Fibroblast of mammary gland (primary cell): ENCODE measurements at regions not wholly inside any gene's neighbourhood (a gene's known extent, or its start where the extent isn't known, plus 50 kb on each side); places are given as distances from the start of the nearest gene placed in this dataset.

ENCODE experiments used
- DNase-seq: peaks from one replicate; pipeline ENCODE4 v3.0.0-alpha.2; 2010; ENCODE audit warnings: low read depth
- H3K4me3 ChIP-seq: 2 replicates; pipeline ENCODE4 v1.5.1; 2011; ENCODE audit warnings: low read depth, mild to moderate bottlenecking, low read length, moderate library complexity; ENCODE audit not compliant: control insufficient read depth
- CTCF ChIP-seq: conservative IDR thresholded peaks from 2 replicates; pipeline ENCODE4 v1.5.1; 2011; ENCODE audit warnings: low read depth, low read length, inconsistent platforms; ENCODE audit not compliant: control insufficient read depth, insufficient read depth

DNA sequence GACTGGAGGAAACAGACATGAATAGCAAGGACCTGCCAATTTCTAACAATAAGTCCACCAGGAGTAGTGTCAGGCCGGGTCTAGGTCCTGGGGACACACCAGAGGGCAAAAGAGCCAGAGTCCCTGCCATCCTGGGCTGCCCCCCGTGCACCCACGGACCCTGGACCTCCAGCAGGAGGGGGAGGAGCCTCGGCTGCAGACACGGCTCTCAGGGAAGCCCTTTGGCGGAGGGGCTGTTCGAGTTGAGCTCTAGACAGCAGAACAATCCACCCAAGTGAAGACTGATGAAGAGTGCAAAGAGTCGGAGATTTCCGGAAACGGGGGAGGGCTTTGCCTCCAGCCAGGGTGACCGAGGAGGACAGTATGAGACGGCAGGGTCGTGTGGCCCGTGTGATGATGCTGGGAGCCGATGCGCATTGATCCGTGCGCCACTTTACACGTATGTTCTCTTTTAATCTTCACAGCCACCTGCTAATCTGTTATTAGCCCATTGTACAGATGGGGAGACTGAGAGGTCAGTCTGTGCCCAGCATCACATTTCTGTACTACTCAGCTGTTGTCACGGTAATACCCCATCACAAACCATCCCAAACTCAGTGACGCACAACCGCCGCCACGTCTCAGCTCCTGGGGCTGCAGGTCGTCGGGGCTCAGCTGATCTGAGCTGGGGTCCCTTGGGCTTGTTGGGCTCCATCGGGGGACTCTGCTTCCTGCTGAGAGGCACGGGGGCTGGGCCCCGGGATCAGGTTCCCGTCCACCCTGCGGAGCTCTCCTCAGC, 502.0 kb downstream of the PREX1 start:
- H3K4me3 ChIP-seq, result no peak overlapping the region
- TF ChIP-seq CTCF, result no peak
- no peak for DNase-seq

- no peak overlapping the region for H3K4me3 ChIP-seq
- no peak for TF ChIP-seq CTCF
- DNase-seq, result no peak
Observed at GRCh38 chr20:48324744-48325143, 503.1 kb downstream of the PREX1 start.

DNA sequence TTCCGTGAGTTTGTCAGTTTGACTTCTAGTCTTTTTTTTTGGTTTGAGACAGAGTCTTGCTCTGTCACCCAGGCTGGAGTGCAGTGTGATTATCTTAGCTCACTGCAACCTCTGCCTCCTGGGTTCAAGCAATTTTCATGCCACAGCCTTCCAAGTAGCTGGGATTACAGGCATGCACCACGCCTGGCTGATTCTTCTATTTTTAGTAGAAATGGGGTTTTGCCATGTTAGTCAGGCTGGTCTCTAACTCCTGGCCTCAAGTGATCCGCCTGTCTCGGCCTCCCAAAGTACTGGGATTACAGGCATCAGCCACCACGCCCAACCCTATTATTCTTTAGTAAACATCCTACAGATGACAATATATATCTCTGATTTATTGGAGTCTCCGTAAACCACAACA, 506.5 kb downstream of the PREX1 start:
- TF ChIP-seq CTCF, result no peak
- no peak for DNase-seq
- no peak overlapping the region for H3K4me3 ChIP-seq

DNA sequence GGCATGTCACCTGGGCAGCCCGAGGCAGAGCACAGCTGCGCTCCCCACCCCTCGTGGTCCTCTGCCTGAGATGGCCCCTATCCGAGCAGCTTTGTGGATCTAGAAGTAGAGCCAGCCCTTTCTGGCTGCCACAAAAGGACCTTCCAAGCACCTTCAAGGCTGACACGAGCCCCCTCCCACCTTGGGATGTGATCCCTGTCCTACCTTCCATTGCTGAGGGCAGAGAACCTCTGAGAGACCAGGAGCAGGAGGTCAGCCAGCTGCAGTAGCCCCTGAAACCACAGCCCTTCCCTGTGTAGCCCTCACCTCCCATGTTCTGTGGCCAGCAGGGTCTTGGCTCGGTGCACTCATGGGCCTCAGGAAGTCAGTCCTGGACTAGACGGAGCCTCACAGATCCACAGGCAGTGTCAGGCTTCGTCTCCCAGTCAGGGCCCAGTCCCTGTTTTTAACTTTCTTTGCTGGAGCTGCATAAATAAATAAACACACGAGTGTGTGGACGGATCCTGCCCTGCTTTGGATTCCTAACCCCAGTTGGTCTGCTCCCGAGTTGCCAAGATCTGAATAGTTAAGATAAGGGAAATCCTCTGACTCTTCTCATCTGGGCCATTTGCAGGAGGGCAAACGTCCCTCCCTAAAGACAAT, 507.7 kb downstream of the PREX1 start:
- DNase-seq, result no peak
- no peak overlapping the region for H3K4me3 ChIP-seq
- TF ChIP-seq CTCF, result no peak

DNA sequence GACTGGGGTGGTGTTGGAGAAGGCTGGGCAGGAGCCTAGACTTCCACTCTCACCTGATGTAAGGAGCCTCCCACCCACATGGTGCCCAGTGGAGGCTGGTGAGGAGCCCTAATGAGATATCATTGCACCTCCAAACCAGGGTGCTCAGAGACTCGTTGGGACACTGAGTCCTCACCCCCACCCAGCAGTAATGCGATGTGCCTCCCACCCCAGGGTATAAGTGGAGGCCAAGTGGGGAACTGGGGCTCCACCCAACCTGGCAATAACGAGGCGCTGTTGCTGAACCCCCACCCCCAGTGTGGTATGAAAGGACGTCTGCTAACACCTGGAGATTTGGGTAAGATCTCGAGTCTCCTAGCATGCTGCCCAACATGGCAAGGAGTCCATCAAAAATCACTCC, 510.2 kb downstream of the PREX1 start:
- TF ChIP-seq CTCF, result no peak
- no peak overlapping the region for H3K4me3 ChIP-seq
- no peak for DNase-seq

DNA sequence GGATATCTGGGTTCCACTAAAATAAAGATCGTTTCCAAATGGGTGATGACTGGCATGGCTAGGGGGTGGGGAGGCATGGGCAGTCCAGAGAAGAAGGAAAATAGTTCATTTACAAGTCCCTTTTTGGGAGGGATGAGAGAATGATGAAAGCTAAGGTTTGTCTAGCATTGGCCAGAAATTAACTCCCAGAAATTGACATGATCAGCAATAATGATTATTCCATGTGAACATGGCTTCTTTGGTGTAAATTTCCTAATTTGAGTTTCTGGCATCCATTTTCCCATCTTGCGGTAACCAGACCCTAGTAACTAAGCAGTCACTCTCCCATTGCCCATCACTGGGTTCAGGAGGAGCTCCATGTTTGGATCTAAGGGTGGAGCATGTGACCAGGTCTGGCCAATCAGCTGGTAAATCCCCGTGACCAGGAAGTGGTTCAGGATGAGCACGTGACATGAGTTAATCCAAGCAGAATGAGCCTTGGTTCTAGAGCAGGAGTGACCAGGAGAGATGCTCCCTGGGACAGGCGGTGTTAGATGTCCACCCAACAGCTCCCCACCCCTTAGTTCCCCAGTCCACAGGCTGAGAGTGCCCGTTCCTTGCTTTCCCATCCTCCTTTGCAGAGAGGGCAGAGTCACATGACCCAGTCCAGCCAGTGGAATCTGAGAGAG, 512.7 kb downstream of the PREX1 start:
- no peak overlapping the region for H3K4me3 ChIP-seq
- no peak for TF ChIP-seq CTCF
- DNase-seq, result no peak
